Endometrial microvascular endothelial cells (primary cell): ENCODE measurements at regions not wholly inside any gene's neighbourhood (a gene's known extent, or its start where the extent isn't known, plus 50 kb on each side); places are given as distances from the start of the nearest gene placed in this dataset.

Experiments
- in situ Hi-C: cut with HindIII; loops from 2 replicates; pipeline ENCODE4 v1.10.0; 2017; ENCODE audit warnings: low sequenced_read_pairs, low pct_unique_long_range_greater_than_20kb; ENCODE audit errors: inconsistent ontology term

DNA sequence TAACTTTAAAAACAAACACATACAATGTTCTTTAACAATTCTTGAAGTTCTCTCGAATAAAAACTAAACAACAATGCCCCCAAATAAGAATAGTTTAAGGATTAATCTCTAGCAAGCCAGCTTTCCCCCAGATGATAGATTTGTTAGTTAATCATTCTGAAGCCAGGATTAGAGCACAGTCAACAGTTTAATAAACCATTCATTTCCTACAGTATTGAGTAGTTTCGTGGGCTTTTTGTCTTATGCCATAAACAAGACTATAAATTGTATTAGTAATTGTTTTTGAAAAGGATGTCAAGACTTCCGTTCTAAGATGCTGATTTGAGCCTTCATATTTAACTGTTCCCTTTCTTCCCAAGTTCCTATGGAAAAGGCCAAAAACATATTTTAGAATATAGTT is 136.6 kb downstream of the PIK3R1 start:
- in situ Hi-C loops: no loop called here

DNA sequence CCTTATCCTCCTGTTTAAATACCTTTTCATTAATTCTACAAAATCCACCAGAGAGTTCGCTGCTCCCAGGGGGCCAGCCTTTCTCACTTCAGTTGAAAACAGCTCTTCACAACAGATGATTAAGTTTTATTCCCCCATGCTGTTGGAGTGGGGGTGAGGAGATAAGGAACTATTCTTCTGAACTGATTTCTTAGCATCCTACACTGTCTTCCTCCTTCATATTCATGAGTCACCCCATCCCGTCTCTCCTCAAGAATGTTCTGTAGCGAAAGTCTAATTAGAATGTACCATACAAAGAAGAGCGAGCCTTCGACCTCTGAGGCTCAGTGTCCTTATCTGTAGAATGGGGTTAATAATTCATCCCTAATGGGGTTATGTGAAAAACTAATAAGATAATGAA is 138.0 kb downstream of the PIK3R1 start:
- in situ Hi-C loops: no loop called here

DNA sequence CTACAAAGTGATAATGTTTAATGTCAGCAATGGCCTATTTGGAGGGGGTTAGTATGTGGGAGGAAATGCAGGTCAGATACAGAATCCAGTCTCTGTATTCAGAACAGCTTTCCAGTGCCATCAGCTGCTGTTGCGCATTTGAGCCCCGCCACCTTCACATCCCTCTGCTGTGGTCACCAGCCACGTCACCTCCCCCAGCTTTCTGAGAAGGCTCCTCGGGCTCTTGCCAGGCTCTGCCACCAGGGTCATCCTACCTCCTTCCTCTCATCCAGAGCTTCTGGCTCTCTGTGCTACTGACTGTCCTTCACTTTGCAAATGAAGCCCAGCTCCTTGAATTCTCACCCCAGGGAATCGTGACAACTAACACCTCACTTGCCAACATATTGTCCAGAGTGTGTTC is 138.8 kb downstream of the PIK3R1 start:
- in situ Hi-C loops: no loop called here

DNA sequence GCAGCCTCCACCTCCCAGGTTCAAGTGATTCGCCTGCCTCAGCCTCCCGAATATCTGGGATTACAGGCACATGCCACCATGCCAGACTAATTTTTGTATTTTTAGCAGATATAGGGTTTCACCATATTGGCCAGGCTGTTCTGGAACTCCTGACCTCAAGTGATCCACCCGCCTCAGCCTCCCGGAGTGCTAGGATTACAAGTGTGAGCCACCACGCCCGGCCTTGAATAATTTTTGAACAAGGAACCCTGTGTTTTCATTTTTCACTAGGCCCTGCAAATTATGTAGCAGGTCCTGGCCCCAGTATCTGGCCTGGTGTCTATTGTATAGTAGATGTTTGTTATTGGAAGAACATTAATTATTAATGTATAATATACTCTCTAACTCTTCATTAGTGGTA is 140.7 kb downstream of the PIK3R1 start:
- in situ Hi-C loops: no loop called here

DNA sequence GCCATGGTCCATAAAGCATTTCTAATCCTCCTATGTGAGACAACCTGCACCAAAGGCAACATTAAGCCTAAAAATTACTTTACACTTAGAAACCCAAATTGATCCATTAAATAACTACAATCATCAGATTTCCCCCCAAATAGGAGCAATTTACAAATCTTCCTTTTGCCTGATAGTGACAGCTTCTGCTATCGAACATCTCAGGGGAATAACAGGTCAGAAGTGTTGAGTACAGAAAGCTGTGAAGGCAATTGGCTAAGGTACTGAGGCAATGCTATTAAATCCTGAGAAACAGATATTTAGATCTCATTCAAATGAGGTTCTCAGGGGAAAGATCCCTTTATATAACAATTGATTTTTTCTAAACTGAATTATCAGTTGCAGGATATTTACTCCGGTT is 141.1 kb downstream of the PIK3R1 start:
- in situ Hi-C loops: no loop called here

DNA sequence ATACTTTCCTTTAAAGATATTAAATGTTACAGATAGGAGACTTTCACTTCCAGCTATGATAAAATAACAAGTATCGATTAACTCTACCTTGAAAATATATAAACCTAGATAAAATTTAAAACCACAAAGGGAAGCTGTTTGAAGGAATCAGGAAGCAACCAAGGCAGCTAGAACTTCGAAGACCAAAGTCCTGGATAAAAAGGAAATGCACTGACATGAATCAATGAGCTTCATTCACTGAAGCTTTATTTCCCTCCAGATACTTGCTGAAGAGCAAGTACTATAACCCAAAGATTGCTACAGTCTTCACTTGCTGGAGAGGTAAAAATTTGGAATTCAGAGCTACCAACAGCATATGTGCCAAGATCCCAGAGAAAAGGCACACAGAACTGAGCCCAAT is 144.1 kb downstream of the PIK3R1 start:
- in situ Hi-C loops: no loop called here

DNA sequence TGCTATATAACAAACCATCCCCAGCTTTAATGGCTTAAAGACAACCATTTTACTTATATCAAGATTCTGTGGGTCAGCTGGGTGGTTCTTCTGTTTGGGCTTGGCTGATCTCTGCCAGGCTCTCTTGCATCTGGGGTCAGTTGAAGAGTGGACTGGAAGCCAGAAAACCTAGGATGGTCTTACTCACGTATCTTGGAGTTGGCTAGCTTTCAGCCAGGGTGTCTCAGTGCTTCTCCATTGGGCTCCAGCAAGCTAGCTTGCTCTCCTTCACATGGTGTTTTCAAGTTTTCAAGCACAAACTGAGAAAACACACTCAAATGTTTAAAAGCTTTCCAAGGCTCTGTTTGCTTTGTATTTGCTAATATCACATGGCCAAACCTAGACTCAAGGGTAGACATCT is 146.8 kb downstream of the PIK3R1 start:
- in situ Hi-C loops: no loop called here

DNA sequence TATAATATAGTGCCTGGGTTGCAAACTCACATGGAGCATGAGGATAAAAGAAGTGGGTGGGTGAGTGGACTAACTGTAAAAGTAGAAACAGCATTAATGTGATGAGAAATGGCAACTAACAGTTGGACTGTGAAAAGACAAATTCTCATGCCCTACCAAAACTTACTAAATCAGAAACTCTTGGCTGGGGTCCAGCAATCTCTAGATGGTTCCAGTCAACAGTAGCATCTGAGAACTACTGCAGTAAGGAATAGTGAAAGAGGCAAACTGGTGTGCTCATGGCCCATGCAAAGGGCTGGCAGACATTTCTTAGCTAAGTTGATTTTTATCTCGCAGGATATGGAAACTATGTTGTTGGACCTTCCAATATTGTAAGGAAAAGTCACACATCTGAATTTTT is 150.3 kb downstream of the PIK3R1 start:
- in situ Hi-C loops: no loop called here

DNA sequence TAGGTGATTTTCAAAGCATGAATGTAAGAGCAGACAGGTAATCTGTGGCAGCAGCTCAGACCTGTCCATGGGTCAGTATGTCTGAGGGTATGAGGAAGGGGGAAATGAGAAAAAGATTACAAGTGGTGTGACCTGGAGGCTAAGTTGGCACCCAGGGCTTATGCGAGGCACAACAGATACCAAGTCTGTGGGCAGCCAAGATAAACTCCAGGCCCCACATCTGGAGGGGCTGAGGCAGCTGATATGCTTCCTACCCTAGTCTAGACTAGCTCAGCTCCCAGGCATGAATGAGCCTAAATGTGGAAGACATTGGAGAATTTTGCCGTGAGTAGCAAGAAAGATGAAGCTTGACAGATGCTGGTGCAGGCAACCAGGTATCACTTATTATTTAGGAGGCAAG is 151.7 kb downstream of the PIK3R1 start:
- in situ Hi-C loops: no loop called here

DNA sequence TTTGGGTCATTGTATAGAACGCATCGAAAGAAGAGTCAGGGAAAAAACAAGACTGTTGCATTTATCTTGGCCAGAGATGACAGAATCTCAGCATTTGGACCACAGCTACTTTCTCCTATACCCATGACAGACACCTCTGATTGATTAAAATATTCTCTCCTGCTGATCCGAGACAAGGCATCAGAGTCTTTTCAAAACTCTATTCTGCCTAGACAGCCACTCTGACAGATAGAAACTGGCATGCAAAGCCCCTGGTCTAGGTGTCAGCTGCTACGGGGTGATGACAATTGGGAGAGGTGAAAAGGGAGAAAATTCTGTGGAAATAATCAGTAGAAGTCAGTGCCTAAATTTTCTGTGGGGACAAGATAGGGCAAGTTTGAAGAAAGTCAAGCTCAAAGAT is 152.2 kb downstream of the PIK3R1 start:
- in situ Hi-C loops: no loop called here

DNA sequence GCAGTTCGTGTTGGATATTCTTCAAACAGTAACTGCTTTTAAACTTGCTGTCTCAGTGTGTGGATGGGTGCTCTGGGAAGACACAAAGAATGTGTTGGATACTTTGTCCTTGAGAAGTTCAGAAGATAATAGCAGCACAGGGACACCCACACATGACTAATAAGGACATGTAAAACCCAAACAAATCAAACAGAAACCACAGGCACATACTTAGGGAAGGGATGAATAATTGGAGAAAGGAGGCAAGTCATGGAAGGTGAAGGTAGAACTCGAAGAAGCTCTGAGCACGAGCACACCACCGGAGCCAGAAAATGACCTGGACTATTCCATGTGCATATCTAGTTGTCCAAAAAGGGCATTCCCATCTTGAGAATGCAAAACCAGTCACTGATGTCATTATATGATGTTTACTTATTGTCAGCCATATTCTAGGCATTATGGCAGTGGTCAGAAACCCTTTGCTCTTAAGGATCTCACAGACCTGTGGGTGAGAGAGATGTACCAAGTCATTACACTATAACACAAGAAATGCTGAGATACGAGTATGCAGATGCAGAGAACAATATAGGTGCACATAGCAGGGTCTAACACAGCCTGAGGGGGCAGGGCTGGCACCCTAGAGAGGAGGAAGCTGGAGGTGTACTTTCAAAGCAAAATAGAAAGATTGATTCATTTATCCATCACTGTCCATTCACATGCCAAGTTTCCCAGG is 152.9 kb downstream of the PIK3R1 start:
- in situ Hi-C loops: no loop called here

DNA sequence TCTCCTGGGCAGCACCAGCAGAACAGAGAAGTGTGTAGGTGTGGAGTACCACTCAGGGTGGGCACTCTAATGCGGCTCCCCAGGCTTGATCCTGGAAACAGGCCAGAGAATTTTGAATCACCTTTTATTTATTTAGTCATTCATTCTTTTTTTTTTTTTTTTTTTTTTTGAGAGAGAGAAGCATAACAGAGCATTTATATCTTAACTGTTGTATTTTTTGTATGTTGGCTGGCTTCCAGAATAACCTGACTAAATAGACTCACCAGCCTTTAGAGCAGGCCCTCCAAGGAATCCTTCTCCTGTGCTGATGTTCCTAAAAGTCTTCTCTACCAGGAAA is 153.4 kb downstream of the PIK3R1 start:
- in situ Hi-C loops: no loop called here

DNA sequence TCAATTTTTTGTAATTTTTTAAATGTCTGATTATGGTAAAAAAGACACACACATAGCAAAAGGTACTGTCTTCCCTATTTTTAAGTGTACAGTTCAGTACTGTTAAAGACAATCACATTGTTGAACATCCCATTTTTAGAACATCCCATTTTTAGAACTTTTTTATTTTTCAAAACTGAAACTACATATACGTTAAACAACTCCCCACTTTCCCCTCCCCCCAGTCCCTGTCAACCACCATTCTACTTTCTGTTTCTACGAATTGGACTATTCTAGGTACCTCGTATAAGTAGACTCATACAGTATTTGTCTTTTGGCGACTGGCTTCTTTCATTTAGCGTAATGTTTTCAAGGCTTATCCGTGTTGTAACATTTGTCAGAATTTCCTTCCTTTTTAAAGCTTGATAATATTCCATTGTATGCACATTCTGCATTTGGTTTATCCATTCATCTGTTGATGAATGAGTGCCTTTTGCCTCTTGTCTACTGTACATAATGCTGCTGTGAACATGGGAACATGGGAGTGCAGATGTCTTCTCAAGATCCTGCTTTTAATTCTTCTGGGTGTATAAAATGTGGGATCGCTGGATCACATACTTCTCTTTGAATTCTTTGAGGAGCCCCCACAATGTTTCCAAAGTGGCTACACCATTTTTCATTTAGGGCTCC is 154.0 kb downstream of the PIK3R1 start:
- in situ Hi-C loops: no loop called here

DNA sequence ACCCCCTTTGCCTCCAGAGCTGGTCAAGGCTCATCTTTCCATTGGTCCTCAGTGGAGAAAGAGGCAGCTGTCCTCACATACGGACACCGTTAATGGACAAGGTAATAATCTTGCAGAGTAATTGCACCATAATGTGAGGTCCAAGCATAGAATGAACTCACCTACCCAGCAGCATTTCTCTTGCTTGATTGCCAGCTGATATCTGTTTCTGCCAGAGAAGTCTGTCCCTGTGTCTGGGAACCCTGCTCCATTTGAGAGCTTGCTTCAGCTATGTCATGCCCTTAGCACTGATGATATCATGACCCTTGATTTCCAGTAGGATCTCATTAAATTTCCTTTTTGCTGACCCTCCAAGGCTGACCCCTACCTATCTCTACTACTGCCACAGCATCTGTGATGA is 154.6 kb downstream of the PIK3R1 start:
- in situ Hi-C loops: no loop called here

DNA sequence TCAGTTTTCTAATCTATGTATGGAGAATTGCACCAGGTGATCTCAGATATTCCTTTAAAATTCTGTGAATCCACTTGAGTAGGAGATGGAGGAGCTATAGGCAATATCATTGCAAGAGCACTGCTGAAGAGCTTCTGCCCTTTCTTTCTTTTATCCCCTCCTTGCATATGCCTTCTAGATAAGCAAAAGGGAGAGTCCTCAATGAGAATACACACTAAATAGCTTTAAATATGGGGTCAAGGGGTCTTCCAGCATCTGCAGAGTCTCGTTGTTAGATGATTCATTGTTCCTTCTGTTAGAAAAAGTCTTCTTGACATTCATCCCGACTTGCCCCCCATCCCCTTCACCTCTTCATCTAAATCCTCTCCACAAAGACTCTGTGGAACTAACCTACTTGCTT is 156.1 kb downstream of the PIK3R1 start:
- in situ Hi-C loops: no loop called here

DNA sequence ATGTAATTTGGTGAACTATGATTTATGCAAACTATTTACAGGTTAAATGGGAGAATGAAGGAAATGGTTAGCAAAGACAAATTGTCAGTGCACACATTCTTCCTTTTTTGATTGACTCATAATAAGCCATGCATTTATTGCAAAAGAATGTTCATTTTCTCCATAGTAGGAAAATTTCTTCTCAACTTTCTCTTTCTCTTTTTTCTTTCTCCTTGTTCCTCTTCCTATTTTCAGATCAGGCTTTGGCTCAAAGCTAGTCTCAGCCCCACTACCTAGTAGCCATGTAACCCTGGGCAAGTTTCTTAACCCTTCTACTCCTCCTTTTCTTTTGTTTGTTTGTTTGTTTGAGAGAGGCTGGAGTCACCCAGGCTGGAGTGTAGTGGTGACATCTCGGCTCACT is 156.6 kb downstream of the PIK3R1 start:
- in situ Hi-C loops: no loop called here

DNA sequence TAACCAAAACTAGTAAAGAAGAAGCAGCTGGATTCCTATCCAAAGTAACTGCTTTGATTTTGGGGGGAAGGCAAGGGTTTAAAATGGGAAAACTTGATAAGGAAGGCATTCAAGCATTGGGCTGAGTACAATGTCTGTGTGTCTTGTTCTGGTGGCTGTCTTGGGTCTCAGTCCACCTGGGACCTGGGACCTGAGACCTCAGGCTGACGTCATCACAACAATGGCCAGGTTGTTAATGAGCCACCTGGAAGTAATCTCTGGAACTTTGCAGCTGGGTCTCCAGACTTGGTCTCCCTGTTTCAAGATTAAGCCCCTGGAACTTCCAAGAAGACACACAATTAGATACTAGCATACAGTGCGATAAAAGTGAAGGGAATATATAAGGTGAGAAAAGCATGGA is 157.5 kb downstream of the PIK3R1 start:
- in situ Hi-C loops: no loop called here

DNA sequence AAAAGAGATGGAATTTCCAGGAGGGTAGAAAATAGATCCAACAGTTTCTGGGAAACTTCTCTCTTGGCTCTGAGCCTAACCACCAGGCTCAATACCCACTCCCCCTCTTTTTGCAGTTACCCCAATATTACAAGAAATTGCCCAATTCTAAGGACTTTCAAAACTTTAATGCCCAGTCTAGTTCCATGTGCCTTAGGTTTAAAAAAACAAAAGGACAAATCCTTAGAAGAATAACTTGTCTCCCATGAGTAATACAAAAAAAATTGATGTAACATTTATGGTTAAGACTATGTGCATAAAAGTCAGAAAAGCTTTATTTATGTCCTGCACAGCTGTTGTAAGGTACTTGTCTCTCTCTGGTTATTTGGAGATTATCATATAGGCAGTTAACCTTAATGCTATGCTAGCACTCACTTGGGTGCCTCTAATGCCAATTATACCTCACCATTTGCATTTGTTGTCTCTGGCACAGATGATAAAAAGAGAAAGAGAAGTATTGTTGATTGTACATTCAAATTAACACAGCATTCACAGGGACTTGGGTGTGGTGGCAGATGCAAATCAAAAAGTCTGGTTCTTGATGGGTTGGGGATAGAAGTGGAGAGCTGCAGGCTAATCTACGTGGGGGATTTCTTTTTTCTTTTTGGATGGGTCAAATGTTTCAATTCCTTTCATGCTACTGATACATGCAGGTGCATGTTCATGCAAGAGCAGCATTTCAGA is 159.4 kb downstream of the PIK3R1 start:
- in situ Hi-C loops: no loop called here

DNA sequence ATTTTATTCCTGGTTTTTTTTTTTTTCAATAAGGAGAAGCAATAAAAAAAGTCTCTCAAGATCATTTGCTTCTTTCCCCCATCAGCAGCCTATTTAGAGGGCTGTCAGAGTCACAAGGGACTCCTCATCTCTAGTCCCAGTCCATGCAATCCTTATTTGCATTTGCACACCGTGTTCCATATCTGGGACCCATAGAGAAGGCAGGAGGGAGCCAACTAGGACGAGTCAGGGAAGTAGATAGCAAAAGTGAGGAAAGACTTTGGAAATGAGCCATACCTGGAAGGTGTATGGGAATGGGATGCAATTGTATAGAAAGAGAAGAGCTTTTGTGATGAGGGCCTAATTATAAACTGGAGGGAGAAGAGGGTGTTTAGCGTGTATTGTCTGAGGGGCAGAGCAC is 160.0 kb downstream of the PIK3R1 start:
- in situ Hi-C loops: no loop called here

DNA sequence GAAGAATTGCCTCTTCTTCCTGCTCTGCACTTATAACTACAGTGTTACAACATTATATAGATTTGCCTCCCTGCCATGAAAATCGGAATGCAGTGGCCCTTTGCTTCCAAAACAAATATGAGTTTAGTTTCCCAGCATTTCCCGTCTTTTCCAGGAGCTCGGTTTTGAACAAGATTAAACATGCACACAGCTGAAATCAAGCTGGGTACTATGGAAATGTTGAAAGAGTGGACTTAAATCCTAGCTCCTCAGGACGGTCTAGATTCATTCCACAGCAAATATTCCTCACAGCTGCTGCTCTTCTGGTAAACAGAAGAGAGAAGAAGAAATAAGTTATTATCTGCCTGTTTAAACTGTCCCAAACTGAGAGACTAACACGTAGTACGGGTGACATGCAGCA is 161.4 kb downstream of the PIK3R1 start:
- in situ Hi-C loops: no loop called here
